Skin of body (tissue), 1 donor: ENCODE measurements at regions not wholly inside any gene's neighbourhood (a gene's known extent, or its start where the extent isn't known, plus 50 kb on each side); places are given as distances from the start of the nearest gene placed in this dataset.

Source experiments
- DNase-seq: peaks from one replicate; lab custom pipeline; 2025; lab: John Stamatoyannopoulos, UW

DNA sequence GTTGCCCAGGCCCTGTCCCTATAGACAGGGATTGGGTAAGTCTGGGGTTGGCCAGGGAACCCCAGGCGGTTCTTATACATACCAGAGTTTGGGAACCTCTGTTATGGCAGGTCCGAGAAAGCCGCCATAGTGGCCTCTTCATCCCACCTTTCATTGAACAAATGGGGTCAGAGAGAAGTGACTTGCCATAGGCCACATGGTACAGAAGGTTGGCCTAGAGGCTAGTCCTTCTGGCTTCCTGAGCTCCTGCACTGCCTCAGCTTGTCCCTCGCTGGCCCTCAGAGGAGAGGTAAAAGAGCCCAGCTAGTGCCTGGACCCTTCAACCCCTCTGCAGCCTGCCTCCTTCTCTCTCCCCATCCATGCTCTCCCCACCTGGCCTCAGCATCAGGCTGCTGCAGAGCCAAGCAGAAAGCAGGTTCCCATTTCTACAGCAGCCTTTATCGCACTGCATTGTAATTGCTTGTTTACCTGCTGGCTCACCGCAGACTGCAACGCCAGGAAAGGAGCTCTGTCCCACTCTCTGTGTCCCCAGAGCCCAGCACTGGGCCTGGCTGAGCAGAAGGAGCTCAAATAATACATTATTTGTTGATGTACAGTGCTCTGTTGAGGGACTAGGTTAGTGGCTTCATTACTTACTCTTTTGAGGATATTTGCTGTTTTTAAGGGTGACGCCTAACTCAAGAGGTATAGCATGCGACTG, 103.6 kb downstream of the TRIM29 start:
- DNase-seq = no peak

DNA sequence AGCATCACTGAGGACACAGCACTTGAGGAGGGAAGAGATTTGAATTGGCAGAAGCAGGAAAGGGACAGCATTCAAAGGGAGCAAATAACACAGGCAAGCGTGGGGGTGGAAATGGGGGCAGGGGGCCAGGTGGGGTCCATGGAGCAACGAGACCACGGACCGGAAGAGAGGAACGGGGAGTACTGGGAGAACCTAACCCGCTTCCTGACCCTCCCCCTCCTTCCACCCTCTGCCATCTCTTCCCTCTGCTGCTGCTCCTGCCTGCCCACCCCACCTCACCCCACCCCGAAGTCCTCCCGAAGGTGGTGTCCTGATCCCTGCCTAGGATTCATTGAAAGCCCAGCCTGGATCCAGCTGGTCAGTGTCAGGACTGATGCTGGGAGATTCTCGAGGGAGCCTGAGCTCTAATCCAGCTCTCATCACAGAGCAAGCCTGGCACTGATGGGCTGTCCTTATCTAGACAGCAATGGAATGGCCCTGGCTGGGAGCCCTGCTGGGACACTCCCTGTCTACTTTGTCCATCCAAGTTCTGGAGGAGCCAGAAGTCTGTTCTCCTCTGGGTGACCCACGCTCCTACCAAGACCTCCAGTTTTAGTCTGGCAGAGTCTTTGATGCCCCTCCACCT, 105.0 kb downstream of the TRIM29 start:
- DNase-seq = no peak

DNA sequence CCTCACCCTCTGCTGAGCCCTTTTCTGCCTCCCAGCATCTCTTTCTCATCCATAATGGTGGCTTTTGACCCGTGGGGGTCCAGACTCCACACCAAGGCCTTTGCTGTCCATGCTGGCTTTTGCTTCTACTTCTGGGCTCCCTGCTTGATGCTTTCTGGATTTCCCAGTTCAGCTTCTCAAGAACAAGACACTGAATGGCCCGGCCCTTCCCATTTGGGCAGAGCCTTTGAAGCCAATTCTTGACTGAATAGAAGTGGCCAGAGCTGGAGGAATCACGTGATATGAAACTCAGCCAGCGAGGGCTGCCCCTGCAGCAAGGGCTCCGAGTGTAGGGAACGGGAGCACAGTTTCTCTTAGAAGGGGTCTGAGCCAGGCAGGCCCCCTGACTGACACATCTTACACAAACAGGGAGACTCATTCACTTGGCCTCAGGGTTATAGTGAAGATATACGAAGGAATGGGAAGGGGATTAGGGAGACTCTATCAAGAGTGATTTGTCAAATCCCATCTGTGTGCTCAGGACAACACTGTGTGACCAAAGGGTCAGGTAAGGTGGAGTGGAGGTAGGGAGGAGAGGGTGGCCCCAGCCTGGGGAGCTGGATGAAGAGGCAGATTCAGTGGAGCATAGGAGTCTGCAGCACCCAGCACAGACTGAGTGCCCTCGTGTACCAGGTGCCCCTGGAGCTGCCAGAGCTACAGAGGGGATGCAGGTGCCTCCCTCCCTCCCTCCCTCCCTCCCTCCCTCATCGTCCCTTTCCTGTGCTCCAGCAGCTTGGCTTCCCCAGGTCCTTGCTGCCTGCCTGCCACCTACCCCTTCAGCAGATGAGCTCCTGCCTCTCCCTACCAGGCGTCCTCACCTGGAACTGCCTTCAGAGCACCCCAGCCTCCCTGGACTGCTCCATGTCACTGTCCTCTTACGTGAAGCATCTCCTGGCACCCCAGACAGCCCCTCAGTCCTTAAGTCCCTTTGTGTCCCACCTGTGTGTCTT, 106.0 kb downstream of the TRIM29 start:
- no peak for DNase-seq

DNA sequence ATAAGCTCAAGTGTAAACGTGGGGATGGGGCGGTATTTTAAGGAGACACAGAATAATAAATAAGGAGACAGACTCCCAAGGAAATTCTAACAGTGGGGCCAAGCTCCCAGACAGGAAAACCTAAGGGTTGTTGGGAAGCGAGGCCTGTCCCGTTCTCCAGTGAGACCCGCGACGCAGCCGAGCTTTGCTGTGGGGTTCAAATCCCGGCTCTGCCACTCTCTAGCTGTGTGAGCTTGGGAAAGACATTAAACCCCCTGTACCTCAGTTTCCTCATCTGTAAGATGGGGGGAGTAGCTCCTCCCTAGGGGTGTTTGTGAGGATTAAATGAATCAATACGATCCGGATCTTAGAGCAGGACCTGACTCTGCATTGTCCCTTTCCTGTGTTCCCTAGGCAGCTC, 106.8 kb downstream of the TRIM29 start:
- DNase-seq = no peak

DNA sequence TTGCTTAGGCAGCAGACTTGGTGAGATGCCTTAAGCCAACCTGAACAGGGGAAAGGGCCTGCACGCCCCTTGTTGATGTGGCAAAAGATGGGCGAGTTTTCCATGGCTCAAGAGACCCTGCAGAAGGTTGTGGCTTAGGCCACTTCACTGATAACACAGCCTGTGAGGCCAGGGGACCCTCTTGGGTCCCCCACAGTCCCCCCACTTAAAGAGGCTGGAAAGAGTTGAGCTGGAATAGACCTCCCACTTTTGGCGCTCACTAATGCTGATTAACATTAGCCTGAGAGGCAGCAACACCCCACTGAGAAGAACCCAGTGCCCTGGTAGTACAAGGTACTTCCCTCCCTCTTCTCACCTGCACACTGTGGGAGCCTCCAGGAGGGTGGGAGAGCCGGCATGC, 107.5 kb downstream of the TRIM29 start:
- no peak for DNase-seq

DNA sequence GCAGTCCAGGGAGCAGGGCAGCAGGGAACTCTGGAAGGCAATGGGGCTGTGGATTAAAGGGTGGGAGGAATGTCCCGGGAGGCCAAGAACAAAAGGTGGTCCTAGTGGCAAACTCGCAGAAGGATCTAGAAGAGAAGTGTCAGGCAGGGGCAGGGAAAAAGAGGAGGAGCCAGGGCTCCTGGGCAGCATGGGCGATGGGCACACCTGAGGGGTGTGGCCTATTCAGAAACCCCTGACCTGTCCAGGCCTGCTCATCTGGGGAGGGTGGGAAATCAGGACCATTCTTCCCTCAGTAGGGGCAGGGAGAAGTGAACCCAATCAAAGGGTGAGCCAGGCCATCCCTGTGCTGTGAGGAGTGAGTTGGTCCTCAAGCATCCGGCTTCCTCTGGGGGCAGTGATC, 108.6 kb downstream of the TRIM29 start:
- DNase-seq = no peak

DNA sequence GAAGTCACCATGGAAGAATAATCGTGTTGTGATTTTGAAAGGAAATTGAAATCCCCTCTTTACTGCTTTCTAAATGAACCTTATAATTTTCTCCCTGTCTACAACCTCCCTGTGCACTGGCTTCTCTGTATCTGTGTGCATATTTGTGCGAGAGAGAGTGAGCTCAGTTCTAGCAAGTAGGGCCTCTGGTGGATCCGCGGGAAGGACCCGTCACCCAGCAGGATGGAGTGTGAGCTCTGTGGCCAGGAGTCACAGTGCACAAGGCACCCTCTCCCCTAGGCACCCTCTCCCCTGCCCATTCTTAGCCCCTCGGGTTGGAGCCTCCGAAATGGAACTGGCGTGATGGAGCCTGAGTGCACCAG, 109.0 kb downstream of the TRIM29 start:
- DNase-seq = no peak

DNA sequence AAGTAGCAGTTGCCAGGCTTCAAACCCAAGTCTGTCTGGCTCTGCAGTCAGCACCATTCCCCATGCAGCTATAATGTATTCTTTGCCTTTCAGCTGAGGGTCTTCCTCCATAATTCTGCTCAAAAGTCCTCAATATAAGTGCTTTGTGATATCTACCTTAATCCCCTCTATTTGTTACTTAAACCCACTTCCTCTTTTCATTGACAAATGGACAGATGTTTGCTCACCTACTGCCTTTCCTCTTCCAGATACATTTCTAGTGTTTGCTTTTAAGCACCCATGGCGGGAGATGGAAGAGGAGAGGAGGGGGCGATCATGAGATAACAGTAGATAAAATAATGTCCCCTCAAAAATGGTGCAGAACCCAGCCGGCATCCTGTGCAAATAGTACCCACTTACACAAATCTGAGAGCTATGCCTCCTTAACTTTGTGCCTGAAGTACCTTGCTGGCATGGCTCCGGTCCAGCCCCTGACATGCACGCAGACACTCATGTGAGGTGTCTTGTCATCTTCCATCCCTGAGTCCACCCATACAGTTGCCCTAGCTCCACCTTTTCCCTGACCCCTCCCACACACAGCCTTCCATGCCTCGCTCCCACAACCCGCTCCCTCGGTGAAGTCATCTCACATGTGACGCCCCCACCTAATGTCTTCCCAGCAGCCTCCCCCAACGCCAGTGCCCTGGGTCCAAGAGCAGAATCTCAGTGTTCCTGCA, 109.6 kb downstream of the TRIM29 start:
- DNase-seq = no peak

DNA sequence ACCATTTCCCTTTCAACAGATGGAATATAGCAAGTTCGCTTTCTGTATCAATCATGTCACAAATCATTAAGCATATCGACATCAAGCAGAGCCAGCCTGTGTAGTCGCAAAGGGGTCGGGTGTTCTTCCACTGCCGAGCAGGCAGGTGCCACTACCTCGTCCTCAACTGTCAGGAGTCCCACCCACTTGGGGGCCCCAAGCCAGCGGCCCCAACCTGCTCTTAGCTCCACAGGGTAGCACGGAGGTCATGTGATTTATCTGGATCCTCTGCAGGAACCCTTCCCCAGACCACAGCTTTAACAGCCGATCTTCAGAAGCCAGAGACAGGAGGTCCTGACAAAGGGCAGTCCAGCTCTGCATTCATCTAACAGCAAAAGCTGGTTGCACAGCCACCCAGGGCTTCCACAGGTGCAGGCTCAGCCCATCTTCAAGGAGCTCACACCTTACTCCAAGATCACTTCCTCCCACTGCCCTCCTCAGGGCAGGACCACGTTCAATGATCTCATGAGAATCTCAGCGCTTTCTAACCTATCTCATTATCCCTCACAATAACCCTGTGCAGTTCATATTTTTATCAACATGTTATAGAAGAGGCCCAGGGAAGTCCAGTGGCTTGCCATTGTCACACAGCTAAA, 110.2 kb downstream of the TRIM29 start:
- no peak for DNase-seq

DNA sequence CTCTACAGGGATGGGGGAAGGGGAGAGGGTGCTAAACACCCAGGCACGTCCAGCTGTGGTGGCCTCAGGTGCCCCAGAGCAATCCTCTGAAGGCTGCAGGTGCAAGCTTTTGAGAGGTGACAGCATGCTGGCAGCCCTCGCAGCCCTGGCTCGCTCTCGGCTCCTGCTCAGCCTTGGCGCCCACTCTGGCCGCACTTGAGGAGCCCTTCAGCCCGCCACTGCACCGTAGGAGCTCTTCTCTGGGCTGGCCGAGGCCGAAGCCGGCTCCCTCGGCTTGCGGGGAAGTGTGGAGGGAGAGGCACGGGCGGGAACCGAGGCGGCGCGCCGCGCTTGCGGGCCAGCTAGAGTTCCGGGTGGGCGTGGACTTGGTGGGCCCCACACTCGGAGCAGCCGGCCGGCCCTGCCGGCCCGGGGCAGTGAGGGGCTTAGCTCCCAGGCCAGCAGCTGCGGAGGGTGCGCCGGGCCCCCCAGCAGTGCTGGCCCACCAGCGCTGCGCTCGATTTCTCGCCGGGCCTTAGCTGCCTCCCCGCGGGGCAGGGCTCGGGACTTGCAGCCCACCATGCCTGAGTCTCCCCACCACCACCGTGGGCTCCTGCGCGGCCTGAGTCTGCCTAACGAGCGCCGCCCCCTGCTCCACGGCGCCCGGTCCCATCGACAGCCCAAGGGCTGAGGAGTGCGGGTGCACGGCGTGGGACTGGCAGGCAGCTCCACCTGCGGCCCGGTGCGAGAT, 112.1 kb downstream of the TRIM29 start:
- no peak for DNase-seq

DNA sequence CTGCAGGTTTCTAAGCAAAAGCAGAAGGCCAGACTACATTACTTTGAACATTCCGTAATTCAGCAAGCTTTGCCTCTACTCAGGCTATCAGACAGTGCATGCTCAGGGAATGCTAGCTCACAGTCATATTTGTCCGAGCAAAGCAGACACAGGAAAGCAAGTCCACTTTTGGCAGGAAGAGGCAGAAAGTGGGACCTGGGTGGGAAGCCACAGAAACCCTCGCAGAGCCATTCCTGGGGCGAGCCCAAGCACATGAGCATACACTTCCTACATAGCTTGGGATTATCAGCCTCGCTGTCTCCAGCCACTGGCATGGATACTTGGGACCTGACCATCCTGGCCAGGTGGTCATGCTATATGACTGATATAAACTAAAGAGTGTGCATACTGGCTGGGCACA, 113.3 kb downstream of the TRIM29 start:
- no peak for DNase-seq

DNA sequence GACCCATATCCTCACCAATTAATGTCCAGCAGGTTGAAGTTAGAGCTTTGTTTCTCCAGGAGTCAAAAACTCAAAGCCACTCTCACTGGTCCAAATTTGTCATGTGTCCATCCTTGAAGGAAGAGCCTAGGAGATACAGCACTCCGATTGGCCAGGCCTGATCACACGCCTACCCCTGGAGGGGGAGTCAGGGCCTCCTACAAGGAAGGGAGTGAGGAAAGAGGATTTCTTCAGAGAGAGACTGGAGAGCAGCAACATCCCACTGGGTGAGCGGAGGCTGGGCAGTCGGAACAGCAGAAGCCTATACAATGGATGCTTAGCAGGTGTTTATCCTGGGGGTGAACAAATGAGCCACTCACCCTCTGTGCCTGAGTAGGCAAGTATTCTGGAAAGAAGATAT, 113.9 kb downstream of the TRIM29 start:
- no peak for DNase-seq

DNA sequence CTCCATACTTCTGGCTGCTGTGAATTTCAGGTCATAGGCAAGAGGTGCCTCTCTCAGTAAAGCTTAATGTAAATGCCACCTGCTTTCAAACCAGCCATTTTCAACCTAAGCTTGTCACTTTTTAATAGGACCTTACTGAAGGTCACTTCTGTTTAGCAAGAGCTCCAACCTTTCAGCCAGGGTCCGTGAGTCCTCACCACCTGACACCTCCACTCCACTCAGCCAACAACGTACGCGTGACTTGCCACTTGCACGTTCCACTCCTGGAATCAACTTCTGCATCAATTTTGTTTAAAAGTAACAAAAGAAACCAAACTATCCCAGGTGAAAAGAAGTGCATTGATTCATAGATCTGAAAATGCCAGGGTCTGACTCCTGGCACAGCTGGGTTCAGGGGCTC, 114.4 kb downstream of the TRIM29 start:
- DNase-seq = no peak

DNA sequence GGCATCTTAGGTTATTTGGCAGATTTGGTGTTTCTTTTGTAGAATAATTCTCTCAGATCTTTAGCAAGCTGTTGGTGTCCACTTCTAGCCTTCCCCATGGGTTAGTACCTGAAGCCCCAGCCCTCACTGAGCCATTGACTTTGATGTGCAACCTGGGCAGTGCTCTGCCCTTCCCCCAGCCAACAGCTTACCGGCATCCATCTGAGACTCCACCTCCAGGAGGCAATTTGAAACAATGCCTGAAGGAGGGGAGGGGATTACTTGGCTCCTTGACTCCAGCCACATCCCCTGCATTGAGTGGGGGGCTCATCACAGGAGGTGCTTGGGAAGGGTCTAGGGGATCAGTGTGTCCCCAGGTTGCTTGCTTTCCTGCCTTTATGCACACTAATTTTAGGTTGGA, 114.8 kb downstream of the TRIM29 start:
- no peak for DNase-seq

DNA sequence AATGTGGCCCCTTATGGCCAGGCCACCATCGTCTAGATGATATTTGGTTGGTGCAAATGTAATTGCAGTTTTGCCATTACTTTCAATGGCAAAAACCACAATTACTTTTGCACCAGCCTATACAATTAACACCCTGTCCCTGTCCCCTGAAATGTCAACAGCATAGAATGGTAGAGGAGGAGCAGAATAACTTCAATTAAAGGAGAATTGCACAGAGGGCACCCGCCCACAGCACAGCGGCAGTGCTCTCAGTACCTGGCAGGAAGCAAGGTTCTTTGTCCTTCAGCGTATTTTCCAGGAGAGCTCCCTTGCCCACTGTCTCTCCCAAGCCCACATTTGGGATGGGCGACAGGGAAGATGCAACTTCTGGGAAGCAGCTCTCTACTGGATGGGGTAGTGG, 115.3 kb downstream of the TRIM29 start:
- DNase-seq = no peak

DNA sequence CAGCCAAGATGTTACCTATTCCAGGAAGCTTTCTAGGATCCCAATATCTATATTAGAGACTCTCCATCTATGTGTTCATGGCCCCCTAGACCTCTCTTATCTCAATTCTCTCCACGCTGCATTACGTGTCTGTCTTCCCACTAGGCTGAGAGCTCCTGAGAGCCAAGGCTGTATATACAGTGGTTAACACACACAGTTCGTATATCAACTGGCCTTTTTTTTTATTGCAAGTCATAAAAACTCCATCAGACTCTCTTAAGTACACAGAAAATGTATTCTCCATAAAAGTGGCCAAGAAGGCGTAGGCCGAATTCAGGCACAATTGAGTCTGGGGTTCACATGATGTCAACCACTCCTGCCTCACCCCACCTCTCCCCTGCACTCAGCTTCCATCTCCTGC, 115.9 kb downstream of the TRIM29 start:
- DNase-seq = no peak

DNA sequence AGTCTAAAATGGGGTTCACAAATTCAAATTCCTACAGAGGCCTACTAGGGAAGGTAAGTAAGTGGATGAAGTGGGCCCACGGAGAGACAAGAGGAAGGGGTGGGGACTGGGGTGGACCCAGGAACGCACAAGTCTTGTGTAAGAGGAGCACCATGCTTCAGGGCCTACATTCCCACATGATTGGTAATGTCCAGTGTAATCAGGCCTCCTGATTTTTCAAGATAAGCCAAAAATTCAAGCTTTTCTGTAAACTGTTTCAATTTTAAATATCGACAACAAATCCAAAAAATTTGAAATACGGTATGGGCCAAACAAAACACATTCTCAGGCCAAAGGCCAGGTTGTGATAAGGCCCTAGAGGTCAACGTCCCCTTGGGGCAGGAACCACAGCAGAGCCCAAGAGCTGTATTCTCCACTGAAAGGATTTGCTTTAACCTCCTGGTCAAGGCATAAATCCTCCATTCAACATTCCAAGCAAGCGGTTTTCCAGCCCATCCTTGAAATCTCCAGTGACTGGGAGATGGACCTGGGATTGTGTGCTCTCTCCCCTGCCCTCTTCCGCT, 116.4 kb downstream of the TRIM29 start:
- DNase-seq = no peak

DNA sequence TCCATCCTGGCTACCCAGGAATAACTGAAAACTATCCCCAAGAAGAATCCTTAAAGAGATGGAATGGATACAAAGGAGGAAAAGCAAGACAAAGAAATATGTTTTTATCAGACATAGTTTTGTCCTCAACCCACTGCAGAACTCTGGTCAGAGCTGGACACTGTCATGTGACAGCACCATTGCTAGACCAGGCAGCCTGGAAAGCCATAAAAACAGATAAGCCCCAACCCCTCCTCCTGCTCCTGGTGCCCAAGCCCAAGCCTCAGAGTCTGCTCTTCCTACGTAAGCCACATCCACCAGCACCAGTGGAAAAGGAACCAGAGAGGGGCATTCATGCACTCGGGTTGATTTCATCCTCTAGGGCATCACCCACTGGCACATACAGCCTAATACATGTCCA, 116.9 kb downstream of the TRIM29 start:
- DNase-seq = no peak

DNA sequence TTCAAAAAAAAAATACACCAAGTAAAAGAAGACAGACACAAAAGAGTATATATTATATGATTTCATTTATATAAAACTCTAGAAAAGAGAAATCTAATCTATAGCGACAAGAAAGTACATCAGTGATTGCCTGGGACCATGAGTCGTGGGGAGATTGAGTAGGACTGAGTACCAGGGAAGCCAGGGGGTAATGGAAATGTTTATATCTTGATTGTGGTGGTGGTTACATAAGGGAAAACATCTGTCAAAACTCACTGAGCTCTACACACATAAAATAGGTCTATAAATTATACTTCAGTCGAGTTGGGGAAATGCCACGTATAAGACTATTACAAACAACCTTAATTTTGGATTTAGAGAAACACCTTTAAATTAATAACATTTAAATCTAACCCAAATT, 117.4 kb downstream of the TRIM29 start:
- DNase-seq = no peak

DNA sequence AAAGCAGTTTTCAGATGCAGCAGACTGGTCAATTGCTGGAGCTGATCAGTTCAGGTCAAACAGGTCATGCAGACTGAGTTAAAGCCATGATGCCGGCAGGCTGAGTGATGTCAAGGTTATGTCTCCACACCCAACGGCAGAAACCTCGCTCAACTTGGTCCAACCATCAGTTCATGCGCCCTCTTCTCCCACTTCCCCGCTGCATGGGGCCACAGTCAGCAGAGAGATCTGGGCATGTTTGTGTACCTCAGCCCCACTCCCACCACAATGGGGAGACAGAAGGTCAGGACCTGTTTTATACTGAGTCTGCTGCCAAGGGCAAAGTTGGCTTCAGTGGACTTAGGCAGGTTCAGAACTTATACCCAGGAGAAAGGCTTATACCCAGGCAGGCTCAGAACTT, 118.7 kb downstream of the TRIM29 start:
- DNase-seq = no peak
